ENCODE measurements at regions not wholly inside any gene's neighbourhood (a gene's known extent, or its start where the extent isn't known, plus 50 kb on each side); places are given as distances from the start of the nearest gene placed in this dataset.
A peak's percentile ranks its signal among the peaks of the same experiment; 100 is the strongest.

DNA sequence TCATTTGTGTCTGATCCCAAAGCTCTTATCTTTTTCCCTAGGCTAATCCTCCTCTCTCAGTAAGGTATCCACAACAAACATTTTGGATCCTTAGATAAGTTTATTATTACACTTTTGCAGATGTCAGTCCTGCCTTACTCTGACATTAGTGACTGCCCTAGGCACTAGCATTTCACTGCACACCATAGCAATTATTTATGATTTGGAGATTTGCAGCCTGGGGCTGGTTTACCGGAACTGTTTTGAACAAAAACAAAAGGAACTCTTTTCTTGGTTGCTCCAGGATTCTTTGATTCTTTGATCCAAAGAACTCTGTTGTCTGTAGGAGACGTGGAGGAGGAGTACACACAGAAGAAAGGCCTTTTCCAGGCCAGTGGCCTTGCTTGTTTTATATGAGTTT, 80.4 kb downstream of the EDNRB start:
- no peak for DNase-seq (ENCODE audit: low read depth in 2 of 2)
- H3K4me3 ChIP-seq (replicated peaks in 1 of 2; ENCODE audit: low read depth in 2 of 2, low read length in 2 of 2): no peak overlapping the region

DNA sequence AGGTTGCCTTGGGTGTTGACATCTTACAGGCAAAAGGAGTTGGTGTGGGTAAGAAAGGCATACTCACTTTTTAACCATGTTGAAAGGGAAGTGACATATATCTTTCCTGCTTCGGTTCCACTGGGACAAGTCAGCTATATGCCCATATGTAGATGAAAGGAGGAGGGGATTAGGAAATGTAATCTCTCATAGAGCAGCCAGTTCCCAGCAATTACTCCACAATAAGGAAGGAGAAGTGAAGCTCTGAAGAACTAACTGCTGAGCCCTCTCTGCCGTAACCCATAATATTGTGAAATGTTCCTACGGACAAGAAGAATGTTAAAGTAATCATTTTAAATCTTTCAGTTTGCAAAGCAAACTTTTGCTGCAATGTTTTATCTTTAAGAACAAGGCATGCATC, 82.2 kb downstream of the EDNRB start:
- no peak overlapping the region for H3K4me3 ChIP-seq (replicated peaks in 1 of 2; ENCODE audit: low read depth in 2 of 2, low read length in 2 of 2)
- TF ChIP-seq, protein P1, sequence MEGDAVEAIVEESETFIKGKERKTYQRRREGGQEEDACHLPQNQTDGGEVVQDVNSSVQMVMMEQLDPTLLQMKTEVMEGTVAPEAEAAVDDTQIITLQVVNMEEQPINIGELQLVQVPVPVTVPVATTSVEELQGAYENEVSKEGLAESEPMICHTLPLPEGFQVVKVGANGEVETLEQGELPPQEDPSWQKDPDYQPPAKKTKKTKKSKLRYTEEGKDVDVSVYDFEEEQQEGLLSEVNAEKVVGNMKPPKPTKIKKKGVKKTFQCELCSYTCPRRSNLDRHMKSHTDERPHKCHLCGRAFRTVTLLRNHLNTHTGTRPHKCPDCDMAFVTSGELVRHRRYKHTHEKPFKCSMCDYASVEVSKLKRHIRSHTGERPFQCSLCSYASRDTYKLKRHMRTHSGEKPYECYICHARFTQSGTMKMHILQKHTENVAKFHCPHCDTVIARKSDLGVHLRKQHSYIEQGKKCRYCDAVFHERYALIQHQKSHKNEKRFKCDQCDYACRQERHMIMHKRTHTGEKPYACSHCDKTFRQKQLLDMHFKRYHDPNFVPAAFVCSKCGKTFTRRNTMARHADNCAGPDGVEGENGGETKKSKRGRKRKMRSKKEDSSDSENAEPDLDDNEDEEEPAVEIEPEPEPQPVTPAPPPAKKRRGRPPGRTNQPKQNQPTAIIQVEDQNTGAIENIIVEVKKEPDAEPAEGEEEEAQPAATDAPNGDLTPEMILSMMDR (IDR thresholded peaks at IDR 0.05; ENCODE audit: low read depth, low read length): no peak
- DNase-seq (ENCODE audit: low read depth in 2 of 2): peak in 1 of 2 donors; percentile 61

More for the DNA sequence above, 80.4 kb downstream of the EDNRB start:
- TF ChIP-seq, protein P1 (IDR thresholded peaks at IDR 0.05; ENCODE audit: low read depth, low read length): no peak

DNA sequence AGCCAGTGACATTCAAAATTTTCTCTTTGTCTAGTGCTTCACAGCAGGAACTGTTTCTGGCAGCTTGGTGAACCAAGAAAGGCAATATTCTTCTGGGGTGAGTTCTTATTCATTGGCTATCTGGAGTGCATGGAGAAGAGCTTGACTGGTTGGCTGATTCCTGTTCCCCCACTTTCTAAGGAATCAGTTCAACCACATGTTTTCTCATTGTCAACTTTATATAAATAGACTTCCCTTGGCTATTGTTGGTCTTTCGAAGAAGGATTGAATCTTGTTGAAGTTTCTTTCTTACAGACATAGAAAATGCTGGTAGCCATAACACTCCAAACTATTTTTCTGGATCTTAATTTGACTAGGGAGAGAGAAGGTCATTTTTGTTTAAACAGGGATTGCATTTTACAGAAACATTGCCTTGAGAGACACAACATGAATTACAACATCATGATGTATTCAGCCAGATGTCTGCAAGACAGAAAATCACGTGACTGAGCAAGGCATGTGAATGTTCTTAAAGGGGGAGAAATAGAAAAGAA, 85.2 kb downstream of the EDNRB start:
- no peak overlapping the region for H3K4me3 ChIP-seq (replicated peaks in 1 of 2; ENCODE audit: low read depth in 2 of 2, low read length in 2 of 2)
- DNase-seq (ENCODE audit: low read depth in 2 of 2): peak; percentile 84 to 86
- TF ChIP-seq, protein P1 (IDR thresholded peaks at IDR 0.05; ENCODE audit: low read depth, low read length): no peak

DNA sequence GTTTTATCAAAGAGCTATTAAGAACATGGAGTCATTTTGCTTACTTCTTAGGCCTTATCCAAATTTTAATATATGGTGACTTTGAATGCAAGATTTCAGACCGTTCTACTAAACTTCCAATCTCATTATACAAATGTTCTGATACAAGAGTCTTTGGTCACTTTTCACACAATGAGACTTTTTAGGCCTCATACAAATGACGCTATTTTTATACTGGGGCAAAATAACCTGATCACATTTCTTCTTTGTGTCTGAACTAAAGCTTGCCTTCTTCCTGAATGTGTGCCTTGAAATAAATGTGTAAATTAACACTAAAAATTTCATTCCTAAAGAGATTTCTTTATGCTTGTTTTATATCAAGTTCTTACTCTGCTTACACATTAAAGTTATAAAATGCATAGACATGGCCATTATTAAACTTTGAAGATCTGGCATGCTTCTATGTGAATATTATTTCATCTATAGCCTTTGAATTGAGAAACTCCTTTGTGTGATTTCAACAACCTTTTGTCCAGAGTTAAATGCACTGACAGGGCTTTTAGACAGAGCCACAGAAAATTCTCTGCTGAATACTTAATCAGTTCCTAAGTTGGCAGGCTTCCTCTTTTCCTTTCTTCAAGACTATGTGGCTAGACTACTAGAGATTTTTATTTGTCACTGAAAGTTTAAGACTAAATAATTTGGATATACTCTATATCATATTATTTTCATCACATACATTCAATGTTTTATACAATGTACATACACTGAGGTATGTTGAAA, 86.1 kb downstream of the EDNRB start:
- H3K4me3 ChIP-seq (replicated peaks in 1 of 2; ENCODE audit: low read depth in 2 of 2, low read length in 2 of 2): no peak overlapping the region
- peak; percentile 63 to 81 for DNase-seq (ENCODE audit: low read depth in 2 of 2)
- TF ChIP-seq, protein P1 (IDR thresholded peaks at IDR 0.05; ENCODE audit: low read depth, low read length): no peak

DNA sequence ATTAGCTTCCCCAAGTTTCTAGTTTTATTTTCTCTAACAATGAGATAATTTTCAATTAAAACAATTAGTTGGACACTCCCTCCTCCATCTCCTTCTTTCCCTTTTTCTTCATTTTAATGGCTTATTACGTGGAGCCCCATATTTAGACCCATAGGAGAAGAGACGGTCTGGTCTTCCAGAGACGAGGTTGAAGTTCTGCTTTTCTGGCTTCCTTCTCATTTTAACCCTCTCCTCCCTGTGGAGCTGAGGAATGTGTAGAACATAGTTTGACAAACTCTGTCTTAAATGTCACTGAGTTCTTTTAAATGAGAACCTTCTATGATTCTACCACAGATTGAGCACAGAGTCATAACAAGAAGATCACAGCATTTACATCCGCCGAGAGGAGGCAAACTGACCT, 86.8 kb downstream of the EDNRB start:
- H3K4me3 ChIP-seq (replicated peaks in 1 of 2; ENCODE audit: low read depth in 2 of 2, low read length in 2 of 2): no peak overlapping the region

DNA sequence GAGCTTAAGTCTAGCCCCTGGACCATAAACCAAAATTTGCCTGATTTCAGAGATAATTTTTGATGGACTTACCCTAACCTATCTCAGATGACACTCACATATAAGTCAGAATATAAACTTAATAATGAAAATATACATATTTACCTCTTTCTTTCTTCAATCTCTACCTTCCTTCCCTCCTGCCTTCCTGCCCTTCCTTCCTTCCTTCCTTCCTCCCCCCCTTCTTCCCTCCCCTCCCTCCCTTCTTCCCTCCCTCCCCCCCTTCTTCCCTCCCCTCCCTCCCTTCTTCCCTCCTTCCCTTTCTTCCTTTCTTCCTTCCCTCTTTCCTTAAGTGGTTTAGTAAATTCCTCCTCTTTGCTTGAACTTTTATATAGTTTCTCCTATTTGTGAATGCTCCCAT, 88.7 kb downstream of the EDNRB start:
- DNase-seq (ENCODE audit: low read depth in 2 of 2): no peak
- TF ChIP-seq, protein P1 (IDR thresholded peaks at IDR 0.05; ENCODE audit: low read depth, low read length): no peak
- no peak overlapping the region for H3K4me3 ChIP-seq (replicated peaks in 1 of 2; ENCODE audit: low read depth in 2 of 2, low read length in 2 of 2)

More for the DNA sequence above, 86.8 kb downstream of the EDNRB start:
- TF ChIP-seq, protein P1 (IDR thresholded peaks at IDR 0.05; ENCODE audit: low read depth, low read length): no peak
- no peak for DNase-seq (ENCODE audit: low read depth in 2 of 2)
